Right hindlimb (tissue), 1 donor: ENCODE measurements at regions not wholly inside any gene's neighbourhood (a gene's known extent, or its start where the extent isn't known, plus 50 kb on each side); places are given as distances from the start of the nearest gene placed in this dataset.

ENCODE experiments used
- DNase-seq: peaks from one replicate; pipeline ENCODE4 v3.0.0-alpha.2; 2018

DNA sequence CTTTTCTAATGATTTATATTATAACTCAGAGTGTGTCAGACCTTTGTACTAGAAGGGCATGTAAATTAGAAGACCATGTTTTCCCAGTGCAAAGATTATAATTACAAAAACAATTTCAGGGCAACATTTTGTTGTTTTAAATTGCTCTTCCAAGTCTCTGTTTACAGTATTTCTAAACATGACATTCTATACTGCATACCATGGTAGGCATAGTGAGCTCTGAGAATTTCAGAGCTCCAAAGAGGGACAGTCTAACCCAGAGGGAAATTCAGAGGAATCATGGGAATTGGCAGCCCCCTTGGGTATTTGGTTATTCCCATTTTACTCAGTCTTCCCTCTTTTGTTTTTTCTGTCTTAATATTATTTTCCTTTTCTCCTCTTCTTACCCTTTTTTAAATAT is 361.5 kb upstream of the SEMA6D start:
- no peak for DNase-seq

DNA sequence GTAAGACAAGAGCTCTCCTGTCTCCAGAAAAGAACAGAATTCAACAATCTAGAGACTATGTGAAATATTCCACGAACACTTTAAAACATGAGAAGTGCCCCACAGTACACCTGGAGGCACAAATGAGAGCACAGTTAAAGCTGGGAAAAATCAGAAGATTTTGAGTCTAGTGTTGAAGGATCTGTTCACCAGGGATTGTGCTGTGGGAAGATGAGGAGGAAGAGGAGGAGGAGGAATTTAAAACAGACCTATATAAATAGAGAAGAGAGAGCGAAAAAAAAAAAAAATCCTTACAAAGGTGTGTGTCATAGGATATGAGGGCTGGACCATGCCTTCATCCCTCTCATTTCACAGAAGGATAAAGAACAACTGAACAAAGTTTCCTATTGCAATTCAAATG is 361.0 kb upstream of the SEMA6D start:
- DNase-seq, result no peak

DNA sequence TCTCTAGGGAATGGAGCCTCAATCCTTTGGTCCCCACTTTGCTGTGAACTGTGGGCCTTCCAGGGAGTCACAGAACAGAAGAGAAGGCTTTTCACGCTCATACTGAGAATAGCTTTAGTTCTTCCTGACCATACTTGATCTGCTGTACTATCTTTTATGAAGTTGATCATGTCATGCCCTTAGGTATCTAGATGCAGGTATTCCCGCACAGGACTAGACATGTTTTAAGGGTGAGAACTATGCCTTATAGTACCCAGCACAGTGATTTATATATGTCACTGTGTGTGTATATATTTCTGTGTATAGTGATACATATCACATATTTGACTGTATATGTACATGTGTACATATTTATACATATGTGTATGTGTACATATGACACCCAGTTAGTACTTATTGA is 358.4 kb upstream of the SEMA6D start:
- DNase-seq, result no peak

DNA sequence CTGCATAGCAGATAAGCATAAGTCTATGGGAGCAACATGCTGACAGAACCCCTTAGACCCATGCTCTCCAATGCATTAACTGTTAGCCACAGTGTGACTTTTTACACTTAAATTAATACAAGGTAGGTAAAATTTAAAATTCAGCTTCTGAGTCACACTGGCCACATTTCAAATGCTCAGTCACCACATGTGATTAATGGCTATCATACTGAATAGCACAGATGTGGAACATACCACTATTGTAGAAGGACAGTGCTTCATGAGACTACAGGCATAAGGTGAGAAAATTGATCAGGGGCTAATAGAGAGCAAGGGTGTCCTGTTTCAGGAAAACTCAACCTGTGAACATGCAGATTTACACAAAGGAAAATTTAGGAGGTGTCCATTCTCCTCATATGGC is 357.0 kb upstream of the SEMA6D start:
- no peak for DNase-seq

DNA sequence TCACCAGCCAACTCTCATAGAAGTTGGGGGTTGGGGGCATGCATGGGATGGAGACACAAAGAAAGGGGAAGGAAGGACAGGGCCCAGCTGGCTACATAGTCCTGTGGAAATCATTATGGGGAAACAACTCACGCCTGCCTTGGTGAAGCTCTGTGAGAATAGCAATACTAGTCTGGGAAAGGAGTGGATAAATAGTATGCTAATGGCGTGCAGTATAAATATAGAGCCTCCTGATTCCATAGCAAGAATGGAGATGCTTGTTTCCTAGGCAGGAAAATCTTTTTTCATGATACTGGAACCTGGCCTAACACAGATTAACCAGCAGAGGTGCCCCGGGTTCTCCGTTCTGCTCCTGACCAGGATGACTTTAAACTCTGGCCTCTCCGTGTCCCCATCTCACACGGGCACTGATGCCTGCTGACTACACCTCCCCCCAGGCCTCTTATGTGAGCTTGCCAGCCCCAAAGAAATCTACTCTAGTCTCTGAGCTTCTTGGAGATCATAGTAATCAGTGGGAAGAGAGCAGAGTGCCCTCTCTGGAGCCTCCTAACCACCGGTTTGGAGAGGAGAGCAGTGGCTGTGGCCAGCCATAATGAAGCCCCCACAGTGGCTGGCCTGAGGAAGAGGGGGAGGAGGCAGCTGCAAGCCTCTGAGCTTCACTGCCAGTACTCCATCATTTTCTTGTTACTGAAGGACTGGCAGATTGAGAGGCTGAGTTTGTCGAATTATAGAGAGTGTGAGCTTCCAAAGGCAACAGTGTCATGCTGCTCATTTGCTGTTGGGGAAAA is 355.0 kb upstream of the SEMA6D start:
- peak; percentile 43 for DNase-seq

DNA sequence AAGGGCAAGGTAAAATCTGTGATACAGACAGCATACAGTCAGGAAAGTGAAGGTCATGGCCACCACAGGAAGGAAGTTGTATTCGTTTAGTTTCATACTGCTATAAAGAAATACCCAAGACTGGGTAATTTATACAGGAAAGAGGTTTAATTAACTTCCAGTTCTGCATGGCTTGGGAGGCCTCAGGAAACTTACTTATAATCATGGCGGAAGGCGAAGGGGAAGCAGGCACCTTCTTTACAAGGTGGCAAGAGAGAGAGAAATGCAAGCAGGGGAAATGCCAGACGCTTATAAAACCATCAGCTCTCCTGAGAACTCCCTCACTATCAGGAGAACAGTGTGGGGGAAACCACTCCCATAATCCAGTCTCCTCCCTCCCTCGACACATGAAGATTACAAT is 353.7 kb upstream of the SEMA6D start:
- DNase-seq, result no peak

DNA sequence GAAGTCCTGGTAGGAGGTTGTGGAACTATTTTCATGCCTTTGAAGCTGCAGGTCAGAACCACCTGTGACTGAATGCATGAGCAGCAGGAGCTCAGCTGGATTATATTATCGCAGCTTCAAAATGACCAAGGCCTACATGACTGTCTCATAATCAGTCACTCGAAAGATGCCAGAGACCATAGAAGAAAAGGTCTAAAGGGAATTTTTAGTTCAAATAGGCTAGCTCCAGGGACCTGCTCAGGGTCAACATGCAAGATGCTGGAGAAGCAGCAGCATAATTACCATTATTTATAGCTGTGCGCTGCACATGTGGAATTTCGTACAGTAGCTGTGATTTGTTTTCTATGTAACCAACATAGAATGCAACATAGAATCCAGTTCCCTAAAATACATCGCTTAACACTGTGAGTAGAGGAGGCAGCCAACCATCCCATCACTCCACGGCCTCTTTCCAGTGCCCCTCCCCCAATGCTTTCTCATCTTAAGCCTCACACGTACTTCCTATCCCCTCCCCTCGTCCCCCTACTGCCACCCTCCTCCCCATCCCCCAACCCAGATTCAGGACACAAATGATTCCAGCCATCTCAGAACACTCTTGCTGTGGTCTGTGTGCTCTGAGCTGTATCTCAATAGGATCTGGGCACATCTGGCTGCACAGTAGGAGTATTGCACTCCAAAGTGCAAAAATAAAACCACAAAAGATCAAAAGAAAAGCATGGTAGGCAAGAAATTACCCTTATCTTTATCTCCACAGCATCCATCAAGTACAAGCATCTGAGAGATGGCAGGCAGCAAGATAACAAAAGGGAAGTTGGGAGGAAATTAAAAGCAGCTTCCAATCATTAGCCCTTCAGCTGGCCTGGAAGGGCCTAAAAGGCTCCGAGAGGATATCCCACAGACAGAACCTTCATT is 352.8 kb upstream of the SEMA6D start:
- DNase-seq, result no peak

DNA sequence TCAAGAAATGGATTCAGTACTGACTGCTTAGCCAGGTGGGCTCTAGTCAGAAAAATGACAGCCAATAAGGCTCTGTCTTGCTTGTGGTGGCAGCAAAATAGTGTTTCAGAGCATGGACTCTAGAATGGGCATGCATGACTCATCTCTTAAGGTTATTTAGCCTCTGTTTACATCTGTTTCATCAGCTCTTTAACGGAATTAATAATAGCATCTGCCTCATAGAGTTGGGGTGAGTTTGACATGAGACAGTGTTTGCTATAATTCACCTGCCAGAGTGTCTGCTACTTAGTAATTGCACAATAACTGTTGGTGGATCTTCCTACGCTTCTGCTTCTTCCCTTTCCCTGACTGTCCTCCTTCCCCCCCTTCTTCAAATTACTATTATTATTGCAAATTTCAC is 350.4 kb upstream of the SEMA6D start:
- DNase-seq, result no peak

DNA sequence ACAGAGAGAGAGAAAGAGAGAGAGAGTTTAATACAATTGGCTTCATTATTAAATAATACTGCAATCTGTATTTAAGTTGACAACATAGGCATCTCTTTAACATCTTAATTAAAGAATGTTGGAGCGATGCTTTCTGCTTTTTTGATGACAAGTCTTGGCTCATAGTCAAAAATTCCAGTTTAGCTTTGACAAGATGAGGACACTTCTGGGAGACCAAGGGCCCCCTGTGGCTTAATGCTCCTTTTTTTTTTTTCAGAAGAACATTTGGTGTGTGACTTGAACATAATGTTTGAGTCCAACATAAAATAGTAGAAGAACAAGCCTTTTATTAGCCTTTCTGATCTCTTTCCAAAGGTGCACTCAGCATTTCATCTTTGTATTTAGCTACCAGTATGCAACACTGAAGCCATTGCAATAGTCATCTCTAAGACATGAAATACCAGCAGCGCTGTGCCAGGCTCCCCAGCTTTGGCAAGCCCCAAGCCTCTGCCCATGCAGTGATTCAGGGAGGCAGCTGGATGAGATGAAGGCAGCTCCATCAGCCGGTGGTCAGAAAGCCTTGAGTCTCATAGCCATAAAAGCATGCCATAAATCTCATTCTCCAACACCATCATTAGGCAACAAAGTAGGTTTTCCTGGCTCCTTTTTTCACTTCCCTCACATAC is 349.4 kb upstream of the SEMA6D start:
- no peak for DNase-seq

DNA sequence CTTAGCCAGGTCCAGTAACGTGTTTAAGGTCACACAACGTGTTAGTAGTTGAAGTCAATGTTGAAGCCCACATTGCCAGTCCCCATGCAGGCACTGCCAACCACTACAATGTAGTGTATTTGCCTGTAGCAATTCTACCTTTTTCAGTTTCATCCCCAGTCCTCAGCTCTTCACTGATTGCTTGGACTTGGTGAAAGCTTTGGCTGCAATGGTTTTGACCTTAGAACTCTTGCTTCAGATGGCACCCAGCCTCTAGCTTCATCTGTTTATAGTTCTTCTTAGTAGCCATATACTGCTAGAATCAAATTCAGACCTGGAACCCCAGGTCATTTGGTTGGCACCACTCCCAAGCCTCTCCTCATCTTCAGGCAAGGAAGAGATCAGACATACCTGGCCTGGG is 345.4 kb upstream of the SEMA6D start:
- no peak for DNase-seq

DNA sequence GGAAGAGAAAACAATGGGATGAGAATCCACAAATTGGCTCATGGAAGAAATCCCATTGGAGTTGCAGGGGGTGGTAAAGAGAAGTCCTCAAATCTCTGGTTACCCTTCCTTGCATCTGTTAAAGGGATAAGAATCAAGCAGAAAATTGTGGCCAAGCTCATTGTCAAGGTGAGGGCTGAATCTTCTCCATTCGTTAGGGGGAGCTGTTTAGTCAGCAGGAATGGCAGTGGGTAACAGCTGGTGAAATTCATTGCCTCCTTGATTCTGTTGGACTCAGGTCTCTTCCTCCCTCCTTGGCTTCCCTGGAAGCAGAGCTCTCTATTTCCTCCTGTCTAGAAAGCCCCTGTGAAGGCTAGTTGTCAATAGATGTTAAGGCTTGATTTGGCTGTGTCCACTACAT is 343.1 kb upstream of the SEMA6D start:
- no peak for DNase-seq

DNA sequence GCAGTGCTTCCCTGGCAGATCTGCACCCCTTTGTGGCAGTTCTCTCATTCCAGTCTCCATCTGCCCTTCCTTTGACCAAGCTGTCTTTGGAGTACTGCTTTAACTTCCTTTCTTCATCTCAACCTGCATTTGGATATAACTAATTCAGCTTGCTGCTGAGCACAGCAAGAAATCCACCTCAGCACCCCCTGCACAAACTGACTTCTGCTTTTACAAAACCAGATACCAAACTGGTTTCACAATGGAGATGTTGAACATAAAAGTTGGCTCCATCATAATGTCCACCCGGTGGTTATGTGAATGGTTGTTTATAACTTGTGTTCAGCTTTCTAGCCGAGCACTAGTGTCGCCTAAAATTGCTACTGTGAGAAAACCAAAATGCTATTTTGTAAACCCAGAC is 341.1 kb upstream of the SEMA6D start:
- DNase-seq, result no peak

DNA sequence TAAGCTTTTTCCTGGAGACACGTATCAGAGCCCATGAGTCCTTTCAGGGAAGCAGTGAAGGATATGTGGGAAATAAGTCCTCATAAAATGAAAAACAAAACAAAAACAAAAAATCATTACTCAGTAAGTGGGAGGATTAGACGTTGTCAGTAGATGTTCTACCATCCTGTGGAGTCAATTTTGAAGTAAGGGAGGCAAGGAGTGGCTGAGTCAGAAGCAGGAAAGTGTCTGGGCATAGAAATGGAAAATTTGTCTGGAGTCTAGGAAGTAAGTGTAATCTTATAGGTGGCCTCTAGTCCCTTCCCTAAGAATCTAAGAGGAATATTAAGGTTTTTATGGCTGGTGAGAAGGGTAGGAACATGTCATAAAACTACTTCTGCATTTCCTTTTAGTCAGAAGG is 339.8 kb upstream of the SEMA6D start:
- DNase-seq, result no peak

DNA sequence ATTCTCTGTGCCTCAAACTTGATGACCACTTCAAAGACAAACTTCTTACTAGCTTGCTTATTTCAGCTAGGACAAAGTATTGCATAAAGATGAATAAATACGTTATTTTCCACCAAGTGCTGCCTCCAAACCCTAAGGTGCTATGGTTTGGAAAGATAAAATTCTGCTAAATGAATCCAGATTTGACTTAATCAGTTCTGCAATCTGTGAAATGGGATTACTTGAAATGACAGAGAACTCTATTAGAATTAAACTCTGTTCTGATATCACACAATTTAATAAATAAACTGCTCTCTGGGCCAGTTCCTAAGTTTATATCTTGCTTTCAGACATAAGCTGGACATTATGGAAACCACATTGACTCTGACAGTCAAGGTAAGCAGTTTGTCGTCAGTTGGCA is 338.8 kb upstream of the SEMA6D start:
- DNase-seq, result no peak

DNA sequence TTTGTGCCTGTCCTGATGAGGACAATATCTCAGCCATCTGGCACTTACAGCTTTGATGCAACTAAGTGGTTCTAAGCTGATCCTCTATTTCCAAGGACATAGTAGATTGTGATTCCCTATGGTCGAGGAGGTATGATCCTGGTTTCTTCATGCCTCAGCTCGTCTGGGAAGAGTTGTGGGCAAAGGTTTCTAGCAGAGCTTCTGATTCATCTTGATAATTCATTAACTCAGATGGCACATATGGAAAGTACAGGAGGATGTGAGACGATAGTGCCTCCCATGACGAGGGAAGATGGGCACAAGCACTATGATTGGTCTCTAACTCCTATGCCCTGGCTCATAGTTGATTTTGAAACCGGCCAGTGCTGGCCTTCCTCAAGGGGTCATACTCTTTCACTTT is 334.2 kb upstream of the SEMA6D start:
- DNase-seq, result no peak

DNA sequence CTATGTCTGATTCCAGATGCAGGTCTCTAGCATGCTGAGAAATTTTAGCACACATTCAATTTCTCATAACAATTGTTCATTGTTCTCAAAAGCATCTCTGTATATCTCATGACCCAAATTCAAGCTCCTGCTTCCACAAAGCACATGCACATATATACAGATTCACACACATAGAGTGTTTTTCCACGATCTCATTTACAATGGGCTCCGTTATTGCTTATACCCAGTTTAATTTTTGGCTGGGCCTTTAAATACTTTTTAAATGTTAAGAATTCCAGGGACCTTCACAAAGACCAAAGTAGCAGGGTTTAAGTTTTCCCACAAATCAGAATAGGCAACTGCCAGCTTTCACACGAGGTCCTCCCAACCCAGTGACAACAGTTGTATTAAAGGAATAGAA is 333.5 kb upstream of the SEMA6D start:
- no peak for DNase-seq

DNA sequence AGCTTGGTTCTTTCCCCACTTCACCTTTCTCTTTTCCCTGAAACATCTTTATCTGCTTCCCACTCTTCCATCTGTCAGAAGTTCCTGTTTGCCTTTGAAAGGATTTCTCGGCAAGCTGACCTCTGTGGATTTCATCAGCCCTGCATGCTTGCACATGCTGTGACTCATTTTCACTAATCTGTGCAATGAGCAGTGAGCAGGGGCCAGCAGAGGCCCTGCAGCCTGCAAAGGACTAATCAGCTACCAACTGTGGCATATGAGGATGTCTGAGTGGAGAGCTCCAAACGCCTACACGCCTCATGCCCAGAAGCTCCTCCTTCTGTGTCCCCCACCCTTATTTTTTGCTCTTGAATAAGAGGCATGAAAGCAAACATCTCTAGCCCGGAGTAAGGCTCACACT is 333.0 kb upstream of the SEMA6D start:
- DNase-seq, result peak; percentile 25

DNA sequence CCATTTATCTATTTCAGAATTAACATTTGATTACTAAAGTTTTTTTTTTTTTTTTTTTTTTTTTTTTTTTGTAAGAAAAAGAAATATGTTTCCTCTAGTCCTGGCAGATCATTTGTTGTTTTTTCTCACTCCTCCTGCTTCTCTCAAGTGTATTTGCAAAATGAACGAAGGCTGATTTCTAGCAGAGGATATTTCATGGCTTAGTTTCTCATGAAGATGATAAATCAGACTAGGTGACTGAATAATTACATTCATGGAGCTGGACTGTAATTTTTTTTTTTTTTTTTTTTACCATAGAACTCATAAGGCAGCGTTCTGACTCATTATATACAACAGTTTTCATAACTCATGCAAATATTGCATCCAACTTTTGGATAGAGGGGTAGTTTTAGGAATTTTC is 332.5 kb upstream of the SEMA6D start:
- DNase-seq, result no peak

DNA sequence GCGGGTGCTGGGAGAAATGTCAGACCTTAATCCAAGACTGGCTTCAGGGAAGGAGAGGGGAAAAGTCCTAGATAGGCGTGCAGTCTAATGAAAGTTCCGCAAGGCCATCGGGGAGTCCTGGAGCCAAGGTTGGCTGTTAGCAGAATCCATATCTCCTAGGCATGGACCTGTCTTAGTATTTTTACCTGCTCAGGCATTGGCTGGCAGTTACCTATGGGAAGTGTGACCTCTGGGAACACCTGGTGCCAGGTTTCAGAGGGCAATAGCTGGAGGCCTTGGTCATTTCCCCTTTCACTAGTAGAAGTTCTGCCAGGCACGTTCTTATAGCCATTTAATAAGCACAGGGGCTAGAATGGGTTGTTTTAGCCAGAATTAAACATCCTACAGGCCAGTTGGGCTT is 330.8 kb upstream of the SEMA6D start:
- DNase-seq, result no peak

DNA sequence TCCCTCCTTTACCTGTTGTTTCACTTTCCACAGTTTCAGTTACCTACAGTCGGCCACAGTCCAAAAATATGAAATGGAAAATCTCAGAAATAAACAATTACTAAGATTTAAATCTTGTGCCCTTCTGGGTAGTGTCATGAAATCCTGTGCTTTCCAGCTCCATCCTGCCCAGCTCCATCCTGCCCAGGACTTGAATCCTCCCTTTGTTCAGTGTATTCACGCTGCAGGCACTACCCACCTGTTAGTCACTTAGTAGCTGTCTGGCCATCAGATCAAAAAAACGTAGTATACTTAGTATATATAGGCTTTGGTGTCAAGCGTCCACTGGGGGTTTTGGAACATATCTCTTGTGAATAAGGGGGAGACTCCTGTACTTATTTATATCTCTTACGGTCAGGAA is 329.0 kb upstream of the SEMA6D start:
- DNase-seq, result no peak

DNA sequence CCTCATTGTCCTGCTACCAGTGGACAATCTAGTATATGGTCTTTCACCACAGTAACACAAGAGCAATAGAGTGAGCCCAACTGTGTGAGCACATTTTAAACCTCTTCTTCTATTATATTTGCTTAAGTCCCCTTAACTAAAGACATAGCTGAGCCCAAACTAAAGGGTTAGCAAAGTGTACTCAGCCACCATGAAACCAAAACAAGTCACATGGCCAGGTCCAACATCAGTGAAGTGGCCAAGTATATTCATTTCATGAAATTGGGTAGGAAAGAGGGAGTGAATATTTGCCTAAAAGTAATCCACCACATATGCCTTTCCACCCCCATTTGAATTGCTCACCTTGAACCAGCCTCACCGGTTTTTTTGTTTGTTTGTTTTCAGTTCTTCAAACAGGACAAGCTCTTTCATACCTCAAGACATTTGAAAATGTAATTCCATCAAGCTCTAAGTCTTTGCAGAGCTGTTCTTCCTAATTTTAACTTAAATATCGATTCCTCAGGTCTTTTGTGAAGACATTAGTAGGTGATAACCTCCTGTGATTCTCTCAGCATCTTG is 327.0 kb upstream of the SEMA6D start:
- no peak for DNase-seq

DNA sequence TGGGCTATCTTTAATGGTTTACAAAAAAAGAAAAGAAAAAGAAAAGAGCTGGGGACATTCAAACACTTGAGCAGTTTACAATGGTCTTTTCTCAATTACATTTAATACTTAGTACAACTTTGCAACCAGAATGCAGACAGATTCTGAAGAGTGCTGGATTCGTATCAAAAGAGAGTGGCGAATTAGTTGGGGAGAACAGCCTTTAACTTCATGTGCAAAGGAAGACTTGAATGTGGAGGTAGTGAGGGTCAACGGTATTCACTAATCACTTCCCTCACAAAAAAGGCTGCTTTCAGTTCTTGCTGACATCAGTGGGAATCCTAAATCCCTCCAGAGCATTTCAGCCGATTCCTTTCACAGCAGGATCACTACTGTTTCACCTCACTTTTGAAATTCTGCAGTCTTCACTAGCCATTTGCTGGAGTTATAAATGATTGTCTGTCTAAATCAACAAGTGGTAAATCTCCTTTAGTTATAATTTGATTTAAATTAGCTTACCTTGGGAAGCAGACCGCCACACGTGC is 323.0 kb upstream of the SEMA6D start:
- no peak for DNase-seq

DNA sequence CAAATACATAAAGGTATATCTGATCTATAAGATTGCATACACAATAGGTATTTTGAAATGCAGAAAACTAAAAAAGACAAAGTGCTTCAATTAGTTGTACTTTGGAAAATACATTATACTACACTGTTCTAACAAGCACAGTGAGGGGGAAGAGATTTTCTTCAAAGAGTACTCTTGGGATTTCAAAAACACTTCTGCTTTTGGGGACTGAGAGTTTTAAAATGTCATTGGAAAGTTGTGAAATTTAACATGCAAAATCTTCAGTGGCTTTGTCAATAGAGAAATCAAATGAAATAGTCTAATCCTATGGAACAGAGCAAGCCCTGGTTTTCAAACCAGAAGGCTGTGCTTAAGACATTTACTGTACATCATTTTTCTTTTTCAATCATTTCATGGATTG is 322.2 kb upstream of the SEMA6D start:
- no peak for DNase-seq
